ENCODE measurements at regions not wholly inside any gene's neighbourhood (a gene's known extent, or its start where the extent isn't known, plus 50 kb on each side); places are given as distances from the start of the nearest gene placed in this dataset.

- BruUV-seq (replicated peaks), result no TSS peak
- POLR2A ChIA-PET, result no interaction called here
- CTCF ChIA-PET, result interaction anchor here (0.6 kb wide), 1 partner anchor 75 kb away, joined by 4 read pairs; no protein-coding TSS in a partner anchor
- H3K4me3 Mint-ChIP-seq (ENCODE audit: unreplicated experiment), result no peak overlapping the region
- DNase-seq (ENCODE audit: unreplicated experiment), result no peak
- peaks cover 8% of the 10 kb centered on the region for H3K9me3 Mint-ChIP-seq (ENCODE audit: unreplicated experiment)
- no peak for TF ChIP-seq CTCF (IDR thresholded peaks at IDR 0.05; ENCODE audit: unreplicated experiment)
- H3K27ac Mint-ChIP-seq (ENCODE audit: low read depth, unreplicated experiment), result no peak overlapping the region
- no peaks in the 10 kb centered on the region for H3K36me3 Mint-ChIP-seq (ENCODE audit: insufficient read depth, unreplicated experiment)
- H3K4me1 Mint-ChIP-seq (ENCODE audit: insufficient read depth, unreplicated experiment), result peaks cover 5% of the 10 kb centered on the region
- intact Hi-C loops (cut with micrococcal nuclease), result no loop called here
- no peaks in the 10 kb centered on the region for H3K27me3 Mint-ChIP-seq (ENCODE audit: insufficient read depth, unreplicated experiment)
Observed at GRCh38 chr2:146931109-146931508, 913.7 kb upstream of the ACVR2A start.

- Mint-ChIP-seq H3K27ac (ENCODE audit: low read depth, unreplicated experiment) (no peak overlapping the region), H3K9me3 (ENCODE audit: unreplicated experiment) (no peaks in the 10 kb centered on the region), H3K27me3 (ENCODE audit: insufficient read depth, unreplicated experiment) (no peaks in the 10 kb centered on the region), H3K4me1 (ENCODE audit: insufficient read depth, unreplicated experiment) (peaks cover 5% of the 10 kb centered on the region), H3K4me3 (ENCODE audit: unreplicated experiment) (no peak overlapping the region), H3K36me3 (ENCODE audit: insufficient read depth, unreplicated experiment) (peaks cover 3% of the 10 kb centered on the region)
- ChIA-PET CTCF (interaction anchor here (0.5 to 2.4 kb wide), 23 partner anchors 14 to 1072 kb away, joined by 3 to 13 read pairs (median 3); no protein-coding TSS in a partner anchor), POLR2A (interaction anchor here (0.6 to 1.4 kb wide), 6 partner anchors 9 to 984 kb away, joined by 3 to 6 read pairs (median 3); no protein-coding TSS in a partner anchor)
- intact Hi-C loops (cut with micrococcal nuclease), result loop anchor here (1.0 to 2.0 kb wide), 4 partner anchors 118 to 984 kb away; no protein-coding TSS in a partner anchor
- peak; percentile 71 for DNase-seq (ENCODE audit: unreplicated experiment)
- no TSS peak for BruUV-seq (replicated peaks)
- peak; percentile 53 for TF ChIP-seq CTCF (IDR thresholded peaks at IDR 0.05; ENCODE audit: unreplicated experiment)
Observed at GRCh38 chr2:146927080-146927711, 917.6 kb upstream of the ACVR2A start.

DNA sequence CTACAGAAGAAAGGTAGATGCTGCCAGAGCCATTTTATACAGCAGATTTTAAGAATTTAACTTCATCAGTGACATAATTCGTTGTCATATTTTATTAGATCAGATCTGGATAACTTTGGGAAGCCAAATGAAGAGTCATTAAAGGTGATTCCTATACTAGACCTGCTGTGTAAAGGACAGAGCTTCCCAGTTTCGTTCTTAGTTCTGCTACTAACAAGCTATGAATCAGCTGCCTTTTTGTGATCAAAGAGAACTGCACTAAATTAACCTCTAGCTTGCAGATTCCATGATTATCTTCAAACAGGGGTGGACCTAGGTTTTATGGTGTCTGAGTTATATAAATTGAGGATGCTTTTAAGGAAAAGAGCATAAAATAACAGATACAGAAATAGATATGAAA lies 926.5 kb upstream of the ACVR2A start:
- no peak for TF ChIP-seq CTCF (IDR thresholded peaks at IDR 0.05; ENCODE audit: unreplicated experiment)
- no peak overlapping the region for H3K27ac Mint-ChIP-seq (ENCODE audit: low read depth, unreplicated experiment)
- ChIA-PET POLR2A (interaction anchor here (1.5 kb wide), 1 partner anchor 9 kb away, joined by 6 read pairs; no protein-coding TSS in a partner anchor), CTCF (no interaction called here)
- no peaks in the 10 kb centered on the region for H3K27me3 Mint-ChIP-seq (ENCODE audit: insufficient read depth, unreplicated experiment)
- BruUV-seq (replicated peaks), result no TSS peak
- intact Hi-C loops (cut with micrococcal nuclease), result no loop called here
- H3K4me1 Mint-ChIP-seq (ENCODE audit: insufficient read depth, unreplicated experiment), result no peaks in the 10 kb centered on the region
- DNase-seq (ENCODE audit: unreplicated experiment), result no peak
- H3K9me3 Mint-ChIP-seq (ENCODE audit: unreplicated experiment), result no peaks in the 10 kb centered on the region
- H3K36me3 Mint-ChIP-seq (ENCODE audit: insufficient read depth, unreplicated experiment), result peaks cover 6% of the 10 kb centered on the region
- no peak overlapping the region for H3K4me3 Mint-ChIP-seq (ENCODE audit: unreplicated experiment)

- Mint-ChIP-seq H3K36me3 (ENCODE audit: insufficient read depth, unreplicated experiment) (peaks cover 6% of the 10 kb centered on the region), H3K27me3 (ENCODE audit: insufficient read depth, unreplicated experiment) (no peaks in the 10 kb centered on the region), H3K9me3 (ENCODE audit: unreplicated experiment) (no peaks in the 10 kb centered on the region), H3K4me3 (ENCODE audit: unreplicated experiment) (no peak overlapping the region), H3K4me1 (ENCODE audit: insufficient read depth, unreplicated experiment) (no peaks in the 10 kb centered on the region), H3K27ac (ENCODE audit: low read depth, unreplicated experiment) (no peak overlapping the region)
- intact Hi-C loops (cut with micrococcal nuclease), result no loop called here
- DNase-seq (ENCODE audit: unreplicated experiment), result no peak
- CTCF ChIA-PET, result interaction anchor here (0.6 to 1.1 kb wide), 2 partner anchors 415 to 691 kb away, joined by 3 read pairs; no protein-coding TSS in a partner anchor
- POLR2A ChIA-PET, result interaction anchor here (0.7 to 1.5 kb wide), 2 partner anchors 9 to 11 kb away, joined by 3 to 6 read pairs; no protein-coding TSS in a partner anchor
- no peak for TF ChIP-seq CTCF (IDR thresholded peaks at IDR 0.05; ENCODE audit: unreplicated experiment)
- no TSS peak for BruUV-seq (replicated peaks)
Observed at GRCh38 chr2:146917431-146918042, 927.3 kb upstream of the ACVR2A start.

Measured in MCF 10A (cell line).